Glomerular visceral epithelial cell (primary cell): ENCODE measurements at regions not wholly inside any gene's neighbourhood (a gene's known extent, or its start where the extent isn't known, plus 50 kb on each side); places are given as distances from the start of the nearest gene placed in this dataset.

Experiments used
- DNase-seq: peaks from one replicate; pipeline ENCODE4 v3.0.0-alpha.2; 2016; ENCODE audit errors: extremely low spot score

DNA sequence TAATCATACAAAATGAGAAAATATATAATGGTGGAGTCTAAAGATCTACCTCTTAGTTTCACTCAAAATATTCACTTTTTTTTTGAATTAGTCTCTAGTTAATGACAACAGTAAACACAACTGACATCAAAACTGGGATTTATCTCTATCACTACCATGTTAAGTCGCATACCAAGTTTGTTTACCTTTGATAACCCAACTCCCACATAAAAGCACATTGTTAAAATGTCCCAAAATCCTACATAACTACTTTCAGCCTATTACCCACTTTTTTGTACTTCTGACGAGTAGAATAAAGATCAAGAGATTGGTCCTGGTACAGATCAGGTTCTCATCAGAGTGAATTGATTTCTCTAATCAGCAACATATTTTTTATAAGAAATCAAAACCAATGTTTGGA lies 518.5 kb downstream of the EPHA3 start:
- no peak for DNase-seq

DNA sequence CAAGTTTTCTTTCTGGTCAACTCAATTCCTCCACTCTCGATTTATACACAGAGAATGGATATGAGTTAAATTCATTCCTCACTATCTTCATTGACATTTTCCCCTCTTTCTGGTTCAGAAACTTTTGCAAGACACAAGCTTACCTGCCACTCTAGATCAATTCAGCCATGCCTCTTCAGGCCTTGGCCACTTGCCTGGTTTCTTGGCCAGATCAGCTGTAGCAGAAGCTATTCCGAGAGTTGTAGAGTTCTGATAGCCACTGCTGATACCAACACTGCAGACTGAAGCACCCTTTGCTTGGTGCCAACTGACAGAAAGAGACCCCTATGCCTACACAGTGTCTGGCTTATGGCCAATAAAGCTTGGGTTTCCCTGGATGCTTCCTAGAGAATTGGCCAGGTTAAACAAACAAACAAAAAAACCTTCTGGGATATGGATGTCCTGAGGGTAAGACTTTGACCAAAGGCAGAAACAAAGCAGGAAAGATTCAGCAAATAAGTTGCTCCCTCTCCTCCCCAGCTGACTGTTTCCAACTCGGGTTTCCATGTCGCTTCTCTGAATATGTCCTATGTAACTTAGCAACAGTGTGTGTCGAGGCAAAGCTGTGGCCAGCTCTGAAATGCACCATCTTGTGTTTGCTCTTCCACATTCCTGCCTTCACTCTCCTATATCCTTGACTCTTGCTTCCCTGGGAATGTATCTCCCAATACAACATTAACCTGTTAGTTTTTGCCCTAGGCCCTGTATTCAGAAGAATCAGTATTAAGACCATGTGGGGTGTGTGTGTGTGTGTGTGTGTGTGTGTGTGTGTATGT lies 521.6 kb downstream of the EPHA3 start:
- no peak for DNase-seq

- DNase-seq = no peak
Measured at GRCh38 chr3:89635137-89635536, 527.7 kb downstream of the EPHA3 start.

DNA sequence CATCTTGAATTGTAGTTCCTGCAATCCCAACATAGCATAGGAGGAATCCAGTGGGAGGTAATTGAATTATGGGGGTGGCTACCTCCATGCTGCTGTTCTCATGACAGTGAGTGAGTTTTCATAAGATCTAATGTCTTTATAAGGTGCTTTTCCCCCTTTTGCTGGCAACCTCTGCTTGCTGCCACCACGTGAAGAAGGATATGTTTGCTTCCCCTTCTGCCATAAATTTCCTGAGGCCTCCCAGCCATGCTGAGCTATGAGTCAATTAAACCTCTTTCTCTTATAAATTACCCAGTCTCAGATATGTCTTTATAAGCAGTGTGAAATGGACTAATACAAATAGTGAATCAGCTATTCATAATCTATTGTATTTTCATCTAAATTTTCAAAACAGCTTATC lies 537.3 kb downstream of the EPHA3 start:
- DNase-seq = no peak

- DNase-seq = no peak
Measured at GRCh38 chr3:89649431-89649830, 542.0 kb downstream of the EPHA3 start.

DNA sequence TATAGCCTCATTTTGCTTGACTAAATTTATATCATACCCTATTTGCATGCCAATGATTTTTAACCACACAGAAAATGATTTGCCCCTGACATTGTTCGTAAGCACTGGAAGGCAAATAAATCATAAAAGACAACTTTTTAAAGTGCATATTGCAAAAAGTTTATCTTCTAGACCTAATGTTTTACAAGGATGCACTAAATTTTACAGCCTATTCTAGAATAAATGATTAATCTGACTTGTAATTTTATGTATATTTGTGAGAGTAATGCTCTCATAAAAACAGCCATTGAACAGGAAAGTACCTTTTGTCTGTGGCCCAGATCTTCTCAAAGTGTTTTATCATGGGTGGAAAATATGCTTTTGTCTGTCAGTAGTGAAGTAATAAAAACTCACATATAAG lies 546.6 kb downstream of the EPHA3 start:
- DNase-seq = no peak

DNA sequence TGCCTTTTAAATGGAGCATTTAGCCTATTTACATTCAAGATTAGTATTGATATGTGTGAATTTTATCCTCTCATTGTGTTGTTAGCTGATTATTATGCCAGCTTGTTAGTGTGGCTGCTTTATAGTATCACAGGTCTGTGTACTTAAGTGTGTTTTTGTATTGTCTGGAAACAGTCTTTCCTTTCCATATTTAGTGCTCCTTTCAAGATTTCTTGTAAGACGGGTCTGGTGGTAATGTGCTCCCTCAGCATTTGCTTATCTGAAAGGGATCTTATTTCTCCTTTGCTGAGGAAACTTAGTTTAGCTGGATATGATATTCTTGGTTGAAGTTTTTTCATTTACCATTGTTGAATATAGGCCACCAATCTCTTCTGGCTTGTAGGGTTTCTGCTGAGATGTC lies 549.0 kb downstream of the EPHA3 start:
- no peak for DNase-seq

GRCh38 chr3:89679686-89680085 lies 572.3 kb downstream of the EPHA3 start:
- DNase-seq = no peak

- no peak for DNase-seq
Measured at GRCh38 chr3:89682556-89682955, 575.1 kb downstream of the EPHA3 start.

DNA sequence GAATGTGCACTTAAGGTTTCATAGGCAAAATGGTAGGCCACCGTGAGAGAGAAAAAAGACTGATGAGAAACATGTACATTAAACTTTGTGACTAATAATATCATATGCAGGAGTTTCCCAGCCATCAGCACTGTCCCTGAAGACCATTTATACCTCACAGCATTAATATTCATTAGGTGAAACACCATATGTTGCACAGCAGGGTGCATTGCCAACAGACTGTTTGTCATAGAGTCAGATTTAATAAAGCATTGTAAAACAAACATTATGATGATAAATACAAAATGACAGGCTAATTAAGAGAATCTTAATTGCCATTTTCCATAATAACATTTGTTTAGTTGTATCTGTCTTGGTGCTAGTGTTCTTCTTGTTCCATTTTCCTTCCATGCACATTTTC lies 578.3 kb downstream of the EPHA3 start:
- DNase-seq = no peak

DNA sequence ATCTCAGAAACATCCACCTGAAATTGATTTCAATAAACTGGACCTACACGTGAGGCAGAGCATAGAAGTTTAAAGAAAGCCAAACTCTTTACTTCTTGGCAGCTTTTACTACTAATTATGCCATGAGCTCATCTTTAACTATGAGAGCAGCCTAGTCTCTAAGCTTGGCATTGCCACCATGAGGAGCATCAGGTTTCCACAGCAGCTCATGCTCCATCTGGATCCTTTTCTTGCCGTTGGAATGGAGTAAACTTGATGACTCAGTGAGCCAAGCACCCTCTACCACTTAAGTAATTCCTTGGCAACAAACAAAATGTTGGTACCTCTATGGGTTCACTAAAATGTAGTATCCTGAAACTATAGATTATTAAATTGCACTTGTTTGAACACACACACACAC lies 583.2 kb downstream of the EPHA3 start:
- no peak for DNase-seq

DNA sequence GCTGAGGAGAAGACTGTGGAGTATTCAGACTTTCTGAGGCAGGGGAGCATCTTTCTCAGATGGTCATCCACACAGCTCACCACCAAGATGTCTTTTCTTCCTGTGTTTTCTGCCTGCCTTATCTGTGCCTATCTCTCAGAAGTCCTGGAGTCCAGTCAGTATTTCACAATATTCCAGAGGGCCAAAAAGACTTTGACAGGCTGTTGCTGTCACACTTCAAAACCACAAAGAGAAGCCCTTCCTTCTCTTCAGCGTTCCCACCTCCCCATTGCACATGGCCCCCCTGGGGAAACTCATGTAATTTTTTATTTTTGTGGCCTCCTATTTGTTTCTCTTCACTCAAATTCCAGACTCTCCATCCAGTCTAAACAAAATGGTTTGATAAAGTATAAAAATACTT lies 585.2 kb downstream of the EPHA3 start:
- DNase-seq = no peak

GRCh38 chr3:89697321-89697916 lies 590.0 kb downstream of the EPHA3 start:
- DNase-seq = no peak

DNA sequence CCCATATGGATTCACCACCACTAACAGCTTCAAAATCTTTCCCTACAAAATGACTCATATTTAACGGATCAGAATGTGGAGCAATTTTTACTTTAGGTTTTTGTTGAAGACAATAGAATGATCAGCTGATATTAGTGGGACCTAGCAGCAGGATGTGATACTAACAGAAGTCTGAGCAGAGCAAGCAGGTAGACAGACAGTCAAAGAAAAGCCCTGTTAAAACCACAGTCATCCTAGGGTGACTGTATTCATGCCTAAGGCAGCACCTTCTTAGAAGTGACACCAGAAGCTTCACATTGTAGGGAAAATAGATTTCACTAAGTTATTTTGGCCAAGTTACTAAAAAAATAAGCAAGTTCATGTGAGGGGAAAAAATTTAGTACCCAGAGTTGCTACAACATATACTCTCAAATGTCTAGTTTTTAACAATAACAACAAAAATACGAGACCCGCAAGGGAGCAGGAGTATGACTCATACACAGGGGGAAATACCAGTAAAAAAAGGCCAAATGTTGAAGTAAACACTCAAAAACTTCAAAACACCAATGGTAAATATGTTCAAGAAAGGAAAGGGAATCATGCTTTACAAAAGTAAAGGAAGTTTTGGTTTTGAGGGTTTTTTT lies 590.9 kb downstream of the EPHA3 start:
- DNase-seq = no peak

DNA sequence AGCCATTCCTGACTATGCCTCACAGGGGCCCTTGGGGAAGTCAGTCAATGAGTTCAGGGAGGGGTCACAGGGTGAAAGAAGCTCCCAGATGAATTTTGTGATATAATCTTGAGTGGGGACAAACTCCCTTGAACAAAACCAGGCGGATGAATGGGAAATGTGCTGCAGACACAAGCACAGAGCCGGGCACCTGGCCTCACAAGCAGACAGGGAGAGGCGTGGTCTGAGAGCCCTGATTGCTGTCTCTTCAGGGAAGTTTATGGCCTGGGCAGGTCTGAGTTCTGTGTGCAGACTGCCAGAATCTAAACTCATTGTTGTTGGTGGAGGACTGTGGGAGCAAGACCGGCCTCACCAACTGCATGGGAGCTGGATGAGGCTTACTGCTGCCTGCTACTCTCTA lies 591.8 kb downstream of the EPHA3 start:
- DNase-seq = no peak

- DNase-seq = no peak
Measured at GRCh38 chr3:89699771-89700170, 592.4 kb downstream of the EPHA3 start.

DNA sequence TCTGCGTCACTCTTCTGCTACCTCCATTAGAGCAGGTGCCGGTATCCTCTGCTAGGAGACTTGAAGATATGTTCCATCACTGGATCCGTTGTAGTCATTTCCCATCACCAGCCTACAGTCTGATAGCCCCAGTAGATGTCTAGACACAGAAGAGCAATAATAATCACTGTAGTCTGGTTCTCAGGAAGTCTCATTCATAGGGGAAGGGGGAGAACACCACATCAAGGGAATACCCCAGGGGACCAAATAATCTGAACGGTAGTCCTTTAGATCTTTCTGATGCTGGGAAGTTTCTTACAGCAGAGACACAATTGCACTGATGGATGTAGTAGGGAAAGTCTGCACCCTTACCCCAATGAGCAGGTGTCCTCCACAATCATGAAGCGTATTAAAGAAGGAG lies 595.0 kb downstream of the EPHA3 start:
- DNase-seq = no peak

DNA sequence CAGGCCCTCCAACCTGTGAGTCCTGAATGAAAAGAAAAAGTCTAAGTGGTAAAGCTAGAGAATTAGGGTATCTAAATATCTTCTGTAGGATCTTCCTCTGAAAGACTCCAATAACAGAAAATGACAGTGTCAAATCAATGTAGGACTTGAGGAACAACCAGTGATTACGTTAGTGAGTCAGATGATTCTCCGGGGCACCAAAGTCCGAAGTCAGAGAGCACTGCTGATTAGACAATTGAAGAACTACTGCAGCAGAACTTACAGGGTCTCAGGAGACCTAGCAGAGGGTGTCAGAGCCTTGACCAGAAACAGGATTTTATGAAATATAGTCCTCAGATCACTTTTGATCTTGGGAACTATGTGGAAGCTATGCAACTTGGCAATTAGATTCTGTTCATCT lies 605.8 kb downstream of the EPHA3 start:
- DNase-seq = no peak

GRCh38 chr3:89714237-89714636 lies 606.8 kb downstream of the EPHA3 start:
- DNase-seq = no peak

DNA sequence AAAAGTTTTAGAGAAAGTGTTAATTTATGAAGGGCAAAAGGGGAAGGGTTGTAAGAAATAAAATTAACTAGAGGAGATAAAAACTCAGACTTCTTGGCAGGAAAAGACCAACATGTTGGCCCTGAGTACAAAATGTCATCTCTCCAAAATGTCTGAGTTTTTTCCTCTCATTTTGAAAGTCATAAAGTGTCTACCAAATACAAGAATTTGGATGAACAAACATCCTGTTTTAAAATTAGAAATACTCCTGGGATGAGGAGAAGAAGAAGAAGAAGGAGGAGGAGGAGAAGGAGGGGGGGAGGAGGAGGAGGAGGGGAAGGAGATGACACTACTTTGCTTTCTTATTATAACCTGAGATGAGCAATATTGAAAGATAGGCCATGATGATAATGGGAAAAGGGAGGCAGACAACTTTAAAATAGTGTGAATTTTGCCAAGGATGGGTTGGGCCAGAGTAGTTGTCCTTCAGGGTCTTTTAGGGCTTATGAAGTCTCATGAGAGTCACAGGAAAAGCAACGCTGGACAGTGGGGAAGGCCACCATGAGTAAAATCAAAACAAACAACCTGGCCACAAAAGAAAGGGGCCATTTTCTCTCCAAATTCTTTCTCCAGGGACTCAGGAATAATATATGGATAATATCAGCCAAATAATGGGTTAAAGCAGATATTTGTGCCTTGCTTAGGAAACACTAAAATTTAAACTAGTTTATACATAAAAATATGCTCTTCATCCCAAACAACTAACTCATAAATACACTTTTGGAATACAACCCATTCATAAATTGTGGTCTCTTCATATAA lies 632.9 kb downstream of the EPHA3 start:
- DNase-seq = no peak

DNA sequence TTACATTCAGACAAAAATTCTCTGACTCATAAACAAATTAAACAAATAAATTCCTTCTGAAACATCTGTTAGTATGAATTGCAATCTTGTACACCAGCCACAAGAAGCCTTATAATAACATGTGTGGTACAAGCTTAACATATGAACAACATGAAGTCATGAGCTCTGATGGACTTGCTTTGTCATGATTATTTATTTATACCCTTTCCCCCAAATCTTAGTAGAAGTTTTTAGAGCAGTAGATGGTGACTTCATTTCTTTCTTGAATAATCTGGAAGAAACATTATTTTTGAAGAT lies 633.4 kb downstream of the EPHA3 start:
- no peak for DNase-seq

DNA sequence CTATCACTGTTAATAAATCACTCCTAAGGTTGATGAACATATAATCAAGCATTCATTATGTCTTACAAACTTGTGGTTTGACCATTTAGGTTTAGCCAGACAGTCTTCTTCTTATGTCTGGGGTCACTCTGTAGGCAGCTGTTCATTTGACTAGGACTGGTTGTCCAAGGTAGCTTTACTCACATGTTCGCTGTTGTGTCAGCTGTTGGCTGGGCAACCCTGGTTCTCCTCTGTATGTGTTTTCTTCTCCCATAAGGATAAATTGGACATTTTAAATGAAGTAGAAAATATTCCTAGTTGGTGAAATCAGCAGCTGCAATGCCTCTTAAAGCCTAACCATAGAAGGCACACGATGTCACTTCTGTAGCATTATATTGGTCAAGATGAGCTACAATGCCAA lies 635.1 kb downstream of the EPHA3 start:
- no peak for DNase-seq
